ENCODE measurements at regions not wholly inside any gene's neighbourhood (a gene's known extent, or its start where the extent isn't known, plus 50 kb on each side); places are given as distances from the start of the nearest gene placed in this dataset.

- no peak for TF ChIP-seq CTCF (IDR thresholded peaks at IDR 0.05; ENCODE audit: poor library complexity)
- TF ChIP-seq EZH2 (IDR thresholded peaks at IDR 0.05; ENCODE audit: borderline replicate concordance) = no peak
- no peak for TF ChIP-seq EZH2phosphoT487 (IDR thresholded peaks at IDR 0.05; ENCODE audit: low read depth, severe bottlenecking, unreplicated experiment)
These were observed 464.0 kb downstream of the TMEM114 start for GRCh38 chr16:8126313-8126712.
